ENCODE measurements at regions not wholly inside any gene's neighbourhood (a gene's known extent, or its start where the extent isn't known, plus 50 kb on each side); places are given as distances from the start of the nearest gene placed in this dataset.

DNA sequence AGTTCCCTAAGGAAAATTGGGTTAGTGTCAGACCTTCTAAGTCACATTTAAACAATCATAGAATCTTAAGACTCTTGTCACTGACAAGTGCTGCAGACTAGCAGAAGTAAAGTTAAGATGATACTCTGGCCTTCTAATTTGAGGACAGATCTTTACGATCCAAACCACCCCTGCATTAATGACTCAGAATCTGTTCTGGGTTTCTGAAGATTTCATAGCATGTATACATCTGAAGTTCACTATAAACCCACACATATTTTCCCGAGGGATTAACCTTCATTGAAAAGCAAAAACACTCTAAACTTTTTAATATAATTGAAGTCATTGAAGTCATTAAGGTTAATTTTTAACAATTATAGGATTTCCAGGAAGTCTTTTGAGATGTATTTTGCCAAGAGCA lies 674.3 kb downstream of the IQCM start:
- H3K4me3 ChIP-seq (ENCODE audit: low read depth, low read length), result no peak overlapping the region
- no peak for DNase-seq (ENCODE audit: low read depth)
- TF ChIP-seq, protein P1, sequence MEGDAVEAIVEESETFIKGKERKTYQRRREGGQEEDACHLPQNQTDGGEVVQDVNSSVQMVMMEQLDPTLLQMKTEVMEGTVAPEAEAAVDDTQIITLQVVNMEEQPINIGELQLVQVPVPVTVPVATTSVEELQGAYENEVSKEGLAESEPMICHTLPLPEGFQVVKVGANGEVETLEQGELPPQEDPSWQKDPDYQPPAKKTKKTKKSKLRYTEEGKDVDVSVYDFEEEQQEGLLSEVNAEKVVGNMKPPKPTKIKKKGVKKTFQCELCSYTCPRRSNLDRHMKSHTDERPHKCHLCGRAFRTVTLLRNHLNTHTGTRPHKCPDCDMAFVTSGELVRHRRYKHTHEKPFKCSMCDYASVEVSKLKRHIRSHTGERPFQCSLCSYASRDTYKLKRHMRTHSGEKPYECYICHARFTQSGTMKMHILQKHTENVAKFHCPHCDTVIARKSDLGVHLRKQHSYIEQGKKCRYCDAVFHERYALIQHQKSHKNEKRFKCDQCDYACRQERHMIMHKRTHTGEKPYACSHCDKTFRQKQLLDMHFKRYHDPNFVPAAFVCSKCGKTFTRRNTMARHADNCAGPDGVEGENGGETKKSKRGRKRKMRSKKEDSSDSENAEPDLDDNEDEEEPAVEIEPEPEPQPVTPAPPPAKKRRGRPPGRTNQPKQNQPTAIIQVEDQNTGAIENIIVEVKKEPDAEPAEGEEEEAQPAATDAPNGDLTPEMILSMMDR (IDR thresholded peaks at IDR 0.05; ENCODE audit: insufficient read depth, low read length), result no peak

DNA sequence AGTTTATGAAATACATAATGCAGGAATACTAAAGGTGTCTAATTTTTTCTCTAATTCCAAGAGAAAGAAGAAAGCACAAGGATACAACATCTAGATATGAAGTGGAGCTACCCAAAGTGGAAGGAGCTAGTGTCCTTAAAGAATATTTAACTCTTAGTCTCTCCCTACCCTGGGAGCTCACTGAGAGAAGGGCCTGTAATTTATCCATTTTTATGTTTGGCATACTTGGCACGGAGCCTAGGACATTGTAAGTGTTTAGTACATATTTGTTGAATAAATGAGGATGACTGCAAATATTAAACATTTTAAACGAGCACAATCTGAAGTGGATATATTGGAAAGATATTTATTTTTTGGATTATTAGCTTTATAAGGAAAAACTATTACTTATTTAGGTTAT lies 674.8 kb downstream of the IQCM start:
- H3K4me3 ChIP-seq (ENCODE audit: low read depth, low read length), result no peak overlapping the region
- DNase-seq (ENCODE audit: low read depth), result no peak
- TF ChIP-seq, protein P1 (IDR thresholded peaks at IDR 0.05; ENCODE audit: insufficient read depth, low read length), result no peak

DNA sequence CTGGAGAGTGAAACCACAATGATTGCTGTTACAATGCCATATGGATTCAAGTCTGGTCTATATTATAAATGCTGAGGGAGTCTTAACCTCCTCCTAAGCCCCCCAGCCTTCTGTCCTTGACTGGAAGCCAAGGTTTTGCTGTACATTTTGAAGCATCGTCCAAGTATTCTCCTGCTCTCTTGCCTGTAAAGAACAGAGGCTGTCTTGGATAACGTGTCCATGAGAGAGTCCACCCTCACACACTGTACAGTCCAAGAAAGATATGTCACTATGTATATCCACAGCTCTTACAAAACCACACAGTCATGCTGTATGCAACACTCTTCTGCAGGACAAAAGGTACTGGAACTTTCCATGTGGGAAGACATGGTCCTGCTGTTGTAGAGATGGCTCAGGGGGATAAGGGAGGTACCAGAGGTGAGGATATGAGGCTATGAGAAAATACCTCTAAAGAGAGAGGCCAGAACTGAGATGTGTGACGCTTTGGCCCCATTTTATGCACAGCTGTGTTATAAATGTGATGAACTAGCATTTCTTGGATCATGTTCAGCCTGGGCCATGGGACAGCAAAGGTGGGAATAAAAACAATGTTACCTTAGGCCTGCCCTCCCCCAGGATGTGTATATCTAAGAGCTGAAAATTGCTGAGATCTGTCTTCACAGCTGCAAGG lies 678.6 kb downstream of the IQCM start:
- H3K4me3 ChIP-seq (ENCODE audit: low read depth, low read length), result no peak overlapping the region
- TF ChIP-seq, protein P1 (IDR thresholded peaks at IDR 0.05; ENCODE audit: insufficient read depth, low read length), result no peak
- peak; percentile 13 for DNase-seq (ENCODE audit: low read depth)

DNA sequence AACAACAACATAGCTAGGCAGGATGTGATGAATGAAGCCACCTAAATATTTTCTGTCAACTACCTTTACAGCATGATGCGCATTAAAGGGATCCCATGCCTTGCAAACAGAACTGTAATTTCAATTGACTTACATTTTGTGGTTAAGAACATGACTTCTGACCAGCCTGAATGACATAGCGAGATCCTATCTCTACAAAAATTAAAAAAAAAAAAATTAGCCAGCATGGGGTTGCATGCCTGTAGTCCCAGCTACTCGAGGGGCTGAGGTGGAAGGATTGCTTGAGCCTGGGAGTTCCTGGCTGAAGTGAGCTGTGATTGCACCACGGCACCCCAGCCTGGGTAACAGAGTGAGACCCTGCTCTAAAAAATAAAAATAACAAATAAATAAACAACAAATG lies 680.6 kb downstream of the IQCM start:
- no peak overlapping the region for H3K4me3 ChIP-seq (ENCODE audit: low read depth, low read length)
- no peak for DNase-seq (ENCODE audit: low read depth)
- TF ChIP-seq, protein P1 (IDR thresholded peaks at IDR 0.05; ENCODE audit: insufficient read depth, low read length), result no peak

- DNase-seq (ENCODE audit: low read depth), result no peak
- H3K4me3 ChIP-seq (ENCODE audit: low read depth, low read length), result no peak overlapping the region
- TF ChIP-seq, protein P1 (IDR thresholded peaks at IDR 0.05; ENCODE audit: insufficient read depth, low read length), result no peak
Measured at GRCh38 chr4:149121023-149121404, 678.8 kb upstream of the NR3C2 start.

DNA sequence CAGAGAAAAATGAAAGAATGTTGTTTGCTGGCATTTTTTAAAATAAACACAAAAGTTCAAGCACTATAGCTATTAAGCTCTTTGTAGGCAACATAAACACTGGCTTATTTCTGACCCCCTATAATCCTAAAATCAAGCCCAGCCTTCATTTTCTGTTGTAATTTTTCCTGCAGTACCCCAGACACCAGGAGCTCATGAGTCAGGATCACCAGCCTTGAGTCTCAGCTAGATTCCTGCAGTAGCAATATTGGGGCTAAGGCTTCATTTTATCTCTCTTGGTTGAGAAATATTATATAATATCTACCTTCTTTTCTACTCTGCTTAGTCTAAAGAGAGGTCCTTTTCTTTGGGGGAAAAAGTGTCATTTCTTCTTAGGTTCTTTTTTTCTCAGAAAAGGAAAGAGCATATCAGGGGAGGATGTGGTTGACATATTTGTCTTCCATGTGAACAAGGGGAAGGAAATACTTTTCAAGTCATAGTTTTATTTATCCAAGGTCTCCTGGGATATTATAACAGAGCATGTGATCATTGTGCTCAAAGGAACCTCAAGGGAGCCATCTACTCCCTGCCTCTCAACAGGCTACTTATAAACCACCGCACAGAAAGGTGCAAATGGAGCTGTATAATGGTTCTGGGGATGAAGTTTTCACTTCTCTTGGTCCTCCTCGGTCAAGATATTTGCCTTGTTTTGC lies 678.3 kb upstream of the NR3C2 start:
- peak; percentile 10 for DNase-seq (ENCODE audit: low read depth)
- TF ChIP-seq, protein P1 (IDR thresholded peaks at IDR 0.05; ENCODE audit: insufficient read depth, low read length), result no peak
- no peak overlapping the region for H3K4me3 ChIP-seq (ENCODE audit: low read depth, low read length)

Measured in fibroblast of the aortic adventitia (primary cell).